Prostate gland (tissue), 2 donors: ENCODE measurements at regions not wholly inside any gene's neighbourhood (a gene's known extent, or its start where the extent isn't known, plus 50 kb on each side); places are given as distances from the start of the nearest gene placed in this dataset.

Source experiments
- POLR2A ChIP-seq: fragments of 450-650 bp; IDR thresholded peaks from one replicate; pipeline ENCODE4 v1.6.1; 2016; ENCODE audit warnings: antibody characterized with exemption, mild to moderate bottlenecking
- POLR2AphosphoS5 ChIP-seq: sonication (generic); formaldehyde crosslinking; IDR thresholded peaks from one replicate; pipeline ENCODE4 v1.6.1; 2017; ENCODE audit warnings: antibody characterized with exemption
- TF ChIP-seq, protein P1 (sequence below), 4 experiments: fragments of 200-600 bp in 2 of 4; fragments of 450-650 bp in 2 of 4; sonication (generic) in 2 of 4; IDR thresholded peaks; 1 replicate in 3 of 4; 2 replicates in 1 of 4; pipeline ENCODE4 v1.5.1; 2016 to 2019; ENCODE audit warnings: antibody characterized with exemption in 4 of 4, mild to moderate bottlenecking in 2 of 4, moderate library complexity in 2 of 4

DNA sequence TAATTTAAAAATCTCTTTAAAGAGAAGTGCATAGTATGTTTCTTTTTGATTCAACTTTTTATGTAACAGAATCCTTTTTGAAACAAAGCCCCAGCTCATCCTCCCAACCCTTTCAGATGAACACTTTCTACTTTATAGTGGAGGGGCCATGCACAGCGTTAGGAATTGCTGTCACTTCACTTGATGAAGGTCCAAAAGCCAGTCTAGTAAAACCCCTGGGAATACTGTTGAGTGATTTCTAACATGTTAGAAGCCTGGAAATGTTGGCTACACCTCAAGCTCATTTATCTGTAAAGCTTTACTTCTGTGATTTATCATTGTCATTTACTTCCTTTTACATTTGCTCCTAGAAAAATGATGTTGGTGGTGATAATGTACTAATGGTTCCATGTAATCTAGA is 1608.9 kb upstream of the TENM3 start:
- TF ChIP-seq, protein P1, sequence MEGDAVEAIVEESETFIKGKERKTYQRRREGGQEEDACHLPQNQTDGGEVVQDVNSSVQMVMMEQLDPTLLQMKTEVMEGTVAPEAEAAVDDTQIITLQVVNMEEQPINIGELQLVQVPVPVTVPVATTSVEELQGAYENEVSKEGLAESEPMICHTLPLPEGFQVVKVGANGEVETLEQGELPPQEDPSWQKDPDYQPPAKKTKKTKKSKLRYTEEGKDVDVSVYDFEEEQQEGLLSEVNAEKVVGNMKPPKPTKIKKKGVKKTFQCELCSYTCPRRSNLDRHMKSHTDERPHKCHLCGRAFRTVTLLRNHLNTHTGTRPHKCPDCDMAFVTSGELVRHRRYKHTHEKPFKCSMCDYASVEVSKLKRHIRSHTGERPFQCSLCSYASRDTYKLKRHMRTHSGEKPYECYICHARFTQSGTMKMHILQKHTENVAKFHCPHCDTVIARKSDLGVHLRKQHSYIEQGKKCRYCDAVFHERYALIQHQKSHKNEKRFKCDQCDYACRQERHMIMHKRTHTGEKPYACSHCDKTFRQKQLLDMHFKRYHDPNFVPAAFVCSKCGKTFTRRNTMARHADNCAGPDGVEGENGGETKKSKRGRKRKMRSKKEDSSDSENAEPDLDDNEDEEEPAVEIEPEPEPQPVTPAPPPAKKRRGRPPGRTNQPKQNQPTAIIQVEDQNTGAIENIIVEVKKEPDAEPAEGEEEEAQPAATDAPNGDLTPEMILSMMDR (IDR thresholded peaks at IDR 0.05) = no peak
- no peak for TF ChIP-seq POLR2AphosphoS5
- TF ChIP-seq POLR2A = no peak
